Heart left ventricle (tissue), 16 donors: ENCODE measurements at regions not wholly inside any gene's neighbourhood (a gene's known extent, or its start where the extent isn't known, plus 50 kb on each side); places are given as distances from the start of the nearest gene placed in this dataset.

Experiments used
- ATAC-seq, 4 donors: fragments of 200-7000 bp; cut with Tn5 transposase; one replicate each; pipeline ENCODE4 v1.9.1; 2020 to 2022; ENCODE audit warnings: moderate library complexity in 4 of 4, mild to moderate bottlenecking in 3 of 4, moderate number of reproducible peaks in 1 of 4
- DNase-seq, 5 donors: peaks; one replicate each; pipeline ENCODE4 v3.0.0-alpha.2; 2020
- H3K27ac ChIP-seq, 12 donors: fragments of 200-600 bp; sonication (generic) in 4 of 12; one replicate each; pipeline versions ENCODE4 v1.5.0 to v1.8.0; 2016 to 2022; ENCODE audit warnings: mild to moderate bottlenecking in 2 of 12
- H3K27me3 ChIP-seq, 9 donors: fragments of 200-600 bp; sonication (generic) in 2 of 9; one replicate each; pipeline versions ENCODE4 v1.5.1 to v1.8.0; 2016 to 2022; ENCODE audit warnings: mild to moderate bottlenecking in 3 of 9
- H3K36me3 ChIP-seq, 9 donors: fragments of 200-600 bp; sonication (generic) in 2 of 9; one replicate each; pipeline versions ENCODE4 v1.5.0 to v1.8.0; 2018 to 2022; ENCODE audit warnings: mild to moderate bottlenecking in 2 of 9
- H3K4me1 ChIP-seq, 12 donors: fragments of 200-600 bp; sonication (generic) in 4 of 12; one replicate each; pipeline versions ENCODE4 v1.5.0 to v1.8.0; 2016 to 2022; ENCODE audit warnings: mild to moderate bottlenecking in 3 of 12
- H3K4me3 ChIP-seq, 12 donors: fragments of 200-600 bp; sonication (generic) in 4 of 12; one replicate each; pipeline versions ENCODE4 v1.5.0 to v1.8.0; 2017 to 2022; ENCODE audit warnings: mild to moderate bottlenecking in 9 of 12, moderate library complexity in 4 of 12
- H3K9me3 ChIP-seq, 12 donors: fragments of 200-600 bp; sonication (generic) in 4 of 12; one replicate each; pipeline versions ENCODE4 v1.5.0 to v1.8.0; 2016 to 2022; ENCODE audit warnings: mild to moderate bottlenecking in 1 of 12
- POLR2A ChIP-seq, 2 donors: fragments of 450-650 bp; IDR thresholded peaks; one replicate each; pipeline ENCODE4 v1.6.1; 2017; ENCODE audit warnings: antibody characterized with exemption in 2 of 2, mild to moderate bottlenecking in 2 of 2, moderate library complexity in 2 of 2
- WGBS, 4 donors: extraction: QIAGEN DNeasy Blood & Tissue Kit in 2 of 4; methylation state at CpG; one replicate each; pipeline versions ENCODE4 v1.1.5 to v1.1.7; 2013 to 2018; 5-methylcytosine and 5-hydroxymethylcytosine counted together
- intact Hi-C, 10 donors: fragments of 100-400 bp; cut with DNase I; formaldehyde crosslinking; loops; one replicate each; pipeline versions ENCODE4 v1.11.1 to v1.14.2; 2022
- TF ChIP-seq, protein P1 (sequence below), 12 donors: fragments of 200-600 bp; sonication (generic) in 4 of 12; IDR thresholded peaks; one replicate each; pipeline versions ENCODE4 v1.5.0 to v1.8.0; 2018 to 2022; ENCODE audit warnings: antibody characterized with exemption in 12 of 12, mild to moderate bottlenecking in 5 of 12
- donor health status: ischemic (EF 13 %, LVEDD 7.1; RV severe dilation, severe dysfunction).
- donor health status: healthy with polysubstance abuse.
- donor health status: DM: no; HTN: yes; CAD: no.
- donor health status: DM: no; HTN: no; CAD: no.
- donor health status: ischemic (EF 25% LVEDD 6.9; RV normal size, moderate dysfunction).
- donor health status: ischemic (EF 25% LVEDD 5.7; RV mildly dilated, moderate dysfunction).
- donor health status: healthy.
- donor health status: DM: yes; HTN: yes; CAD: no.
- donor health status: ischemic (EF 35%, LVEDD 5.7; RV mildly dilated, moderate dysfunction).
- donor health status: nonischemic (EF 11% LVEDD 7.7; RV severe dilation, severe dysfunction).
- donor health status: DM: yes; HTN: yes; CAD: no.
- donor health status: PGD.
- donor health status: ischemic (EF 29% LVEDD 5.4; RV normal size, mild dysfunction).
- donor health status: nonischemic (EF 23%, LVEDD 6.1; RV moderate dilation, normal function).

DNA sequence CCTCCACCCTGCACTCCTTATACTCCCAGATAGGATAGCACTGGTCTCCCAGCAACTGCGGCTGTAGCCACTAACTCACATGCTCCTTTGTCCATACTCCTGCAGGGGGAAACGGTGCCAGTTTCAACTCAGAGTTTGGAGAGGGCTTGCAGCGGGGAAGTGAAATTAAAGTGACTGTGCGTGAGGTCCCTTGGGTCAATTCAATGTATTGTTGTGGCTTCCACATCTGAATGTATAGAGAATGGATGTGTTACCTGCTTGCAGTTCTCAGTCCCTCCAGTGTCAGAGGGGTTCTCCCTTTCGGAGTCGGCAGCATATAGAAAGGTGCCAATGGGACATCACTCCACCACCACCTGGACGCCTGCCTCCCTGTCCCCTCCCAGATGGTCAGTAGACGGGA lies 93.6 kb upstream of the CNKSR3 start:
- WGBS, 4 donors, result 80 to 87% (median 87%) methylated on average over 8 of the region's 8 CpGs
- no peaks in the 10 kb centered on the region for H3K4me1 ChIP-seq

DNA sequence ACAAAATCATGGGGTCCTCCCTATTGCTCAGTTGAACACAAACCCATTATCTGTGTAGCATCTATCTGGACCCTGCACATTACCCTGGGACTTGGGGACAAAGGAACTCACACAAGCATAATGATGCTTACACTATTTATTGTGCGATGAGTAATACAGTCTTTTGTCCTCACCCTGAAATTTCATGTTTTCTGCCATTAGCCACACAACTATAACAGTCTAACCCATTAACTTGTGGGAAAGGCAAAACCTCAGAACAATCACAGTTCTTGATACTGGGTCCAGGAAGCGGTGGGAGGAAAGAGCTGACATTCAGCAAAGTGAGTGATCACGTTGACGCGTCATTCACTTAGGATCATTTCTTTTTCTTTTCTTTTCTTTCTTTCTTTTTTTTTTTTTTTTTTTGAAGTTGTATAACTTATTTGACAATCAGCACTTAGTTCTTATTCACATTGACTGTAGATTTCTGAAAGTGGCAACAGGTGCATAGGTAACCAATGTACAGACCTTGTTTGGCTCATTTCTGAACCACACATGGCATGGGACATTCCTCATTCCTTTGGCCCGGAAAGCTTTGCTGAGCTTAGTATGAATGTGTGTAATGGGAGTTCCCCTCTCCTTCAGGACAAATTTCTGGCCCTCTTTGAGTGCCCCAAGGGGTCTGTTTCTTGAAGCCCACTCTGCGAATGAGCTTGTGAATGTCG lies 94.8 kb upstream of the CNKSR3 start:
- DNase-seq, result no peak
- Histone ChIP-seq H3K36me3 (no peaks in the 10 kb centered on the region), H3K4me3 (no peak overlapping the region), H3K27me3 (no peaks in the 10 kb centered on the region), H3K27ac (no peak overlapping the region), H3K4me1 (no peaks in the 10 kb centered on the region), H3K9me3 (no peaks in the 10 kb centered on the region)
- intact Hi-C loops, result no loop called here
- TF ChIP-seq POLR2A (IDR thresholded peaks at IDR 0.05), result no peak
- TF ChIP-seq, protein P1, sequence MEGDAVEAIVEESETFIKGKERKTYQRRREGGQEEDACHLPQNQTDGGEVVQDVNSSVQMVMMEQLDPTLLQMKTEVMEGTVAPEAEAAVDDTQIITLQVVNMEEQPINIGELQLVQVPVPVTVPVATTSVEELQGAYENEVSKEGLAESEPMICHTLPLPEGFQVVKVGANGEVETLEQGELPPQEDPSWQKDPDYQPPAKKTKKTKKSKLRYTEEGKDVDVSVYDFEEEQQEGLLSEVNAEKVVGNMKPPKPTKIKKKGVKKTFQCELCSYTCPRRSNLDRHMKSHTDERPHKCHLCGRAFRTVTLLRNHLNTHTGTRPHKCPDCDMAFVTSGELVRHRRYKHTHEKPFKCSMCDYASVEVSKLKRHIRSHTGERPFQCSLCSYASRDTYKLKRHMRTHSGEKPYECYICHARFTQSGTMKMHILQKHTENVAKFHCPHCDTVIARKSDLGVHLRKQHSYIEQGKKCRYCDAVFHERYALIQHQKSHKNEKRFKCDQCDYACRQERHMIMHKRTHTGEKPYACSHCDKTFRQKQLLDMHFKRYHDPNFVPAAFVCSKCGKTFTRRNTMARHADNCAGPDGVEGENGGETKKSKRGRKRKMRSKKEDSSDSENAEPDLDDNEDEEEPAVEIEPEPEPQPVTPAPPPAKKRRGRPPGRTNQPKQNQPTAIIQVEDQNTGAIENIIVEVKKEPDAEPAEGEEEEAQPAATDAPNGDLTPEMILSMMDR (IDR thresholded peaks at IDR 0.05), result no peak
- ATAC-seq, result no peak
- 88 to 96% (median 91%) methylated on average over 8 of the region's 8 CpGs for WGBS, 4 donors

More for the DNA sequence above, 93.6 kb upstream of the CNKSR3 start:
- no peak for TF ChIP-seq POLR2A (IDR thresholded peaks at IDR 0.05)
- TF ChIP-seq, protein P1 (IDR thresholded peaks at IDR 0.05), result no peak
- intact Hi-C loops, result no loop called here
- no peaks in the 10 kb centered on the region for H3K27me3 ChIP-seq
- DNase-seq, result no peak
- no peak overlapping the region for H3K27ac ChIP-seq
- H3K4me3 ChIP-seq, result no peak overlapping the region
- H3K9me3 ChIP-seq, result no peaks in the 10 kb centered on the region
- no peaks in the 10 kb centered on the region for H3K36me3 ChIP-seq
- no peak for ATAC-seq

DNA sequence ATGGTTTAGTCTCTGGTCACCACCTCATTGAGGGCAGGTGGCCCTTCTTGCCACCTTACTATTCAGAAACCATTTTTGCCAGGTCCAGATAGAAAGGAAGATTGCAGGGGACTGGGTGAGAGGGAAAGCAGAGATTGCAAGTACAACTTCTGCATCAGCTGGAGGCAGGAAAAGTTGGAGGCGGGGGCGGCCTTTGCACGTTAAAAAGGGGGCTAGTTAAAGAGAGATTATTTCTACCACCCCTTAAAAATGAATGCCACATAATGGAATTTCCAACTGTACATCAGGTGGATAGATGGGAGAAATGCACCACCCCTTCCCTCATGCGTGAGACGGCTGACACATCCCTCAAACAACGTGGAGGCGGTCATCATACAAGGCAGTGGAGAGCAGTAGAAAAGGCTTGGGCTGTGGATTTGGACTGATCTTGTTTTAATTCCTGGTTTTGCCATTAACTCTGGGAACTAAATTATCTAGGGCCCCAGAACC lies 95.4 kb upstream of the CNKSR3 start:
- no peak for ATAC-seq
- Histone ChIP-seq H3K36me3 (no peaks in the 10 kb centered on the region), H3K27ac (no peak overlapping the region), H3K27me3 (no peaks in the 10 kb centered on the region), H3K9me3 (no peaks in the 10 kb centered on the region), H3K4me3 (no peak overlapping the region), H3K4me1 (no peaks in the 10 kb centered on the region)
- TF ChIP-seq POLR2A (IDR thresholded peaks at IDR 0.05), result no peak
- TF ChIP-seq, protein P1 (IDR thresholded peaks at IDR 0.05), result no peak
- WGBS, 4 donors, result 87 to 95% (median 91%) methylated on average over 7 of the region's 7 CpGs
- DNase-seq, result no peak
- intact Hi-C loops, result no loop called here

DNA sequence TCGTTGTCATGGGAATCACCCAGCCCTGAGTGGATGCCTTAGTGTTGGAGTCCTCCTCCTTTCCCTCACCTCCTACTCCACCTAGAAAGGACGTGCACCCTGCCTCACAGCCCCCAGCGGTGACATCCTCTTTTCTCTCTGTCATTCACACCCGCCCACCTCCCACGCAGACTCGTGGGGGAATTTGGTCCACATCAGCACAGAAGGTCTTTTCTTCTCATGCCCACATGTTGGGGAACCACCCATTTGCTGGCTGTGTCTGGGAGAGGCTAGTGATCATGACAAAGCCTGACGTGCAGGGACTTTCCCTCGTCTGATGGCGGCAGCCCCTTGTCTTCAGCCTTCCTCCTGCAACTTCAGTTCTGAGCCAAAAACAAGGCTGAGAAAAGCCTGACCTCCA lies 96.0 kb upstream of the CNKSR3 start:
- Histone ChIP-seq H3K9me3 (no peaks in the 10 kb centered on the region), H3K36me3 (no peaks in the 10 kb centered on the region), H3K27me3 (no peaks in the 10 kb centered on the region), H3K4me3 (no peak overlapping the region), H3K4me1 (no peaks in the 10 kb centered on the region), H3K27ac (no peak overlapping the region)
- no peak for TF ChIP-seq POLR2A (IDR thresholded peaks at IDR 0.05)
- TF ChIP-seq, protein P1 (IDR thresholded peaks at IDR 0.05), result no peak
- no peak for ATAC-seq
- 66 to 71% (median 69%) methylated on average over 9 of the region's 9 CpGs for WGBS, 4 donors
- DNase-seq, result no peak
- intact Hi-C loops, result no loop called here
